HG03103 (cell line): ENCODE measurements at regions not wholly inside any gene's neighbourhood (a gene's known extent, or its start where the extent isn't known, plus 50 kb on each side); places are given as distances from the start of the nearest gene placed in this dataset.
"Not testable (repeated sequence)": the region's sequence is repeated elsewhere in the genome, so short reads cannot be mapped to it uniquely, and the experiment has no call there.

Source experiments
- ATAC-seq: cut with Tn5 transposase; IDR thresholded peaks from one replicate; pipeline ENCODE4 v1.9.1; 2021; ENCODE audit warnings: low read depth; ENCODE audit not compliant: unreplicated experiment

GRCh38 chrX:3902222-3902621 is 188.8 kb upstream of the PRKX start:
- ATAC-seq, result not testable (repeated sequence)

GRCh38 chrX:3896755-3897154 is 183.3 kb upstream of the PRKX start:
- ATAC-seq, result not testable (repeated sequence)

- ATAC-seq, result not testable (repeated sequence)
These were observed 169.1 kb upstream of the PRKX start for GRCh38 chrX:3882553-3882920.

GRCh38 chrX:3881898-3882552 is 168.6 kb upstream of the PRKX start:
- ATAC-seq, result peak; percentile 93

GRCh38 chrX:3881255-3881895 is 167.9 kb upstream of the PRKX start:
- not testable (repeated sequence) for ATAC-seq

GRCh38 chrX:3876393-3876792 is 162.9 kb upstream of the PRKX start:
- not testable (repeated sequence) for ATAC-seq

- not testable (repeated sequence) for ATAC-seq
These were observed 162.2 kb upstream of the PRKX start for GRCh38 chrX:3875638-3876037.

GRCh38 chrX:3872226-3872879 is 158.9 kb upstream of the PRKX start:
- not testable (repeated sequence) for ATAC-seq

GRCh38 chrX:3867067-3867831 is 153.8 kb upstream of the PRKX start:
- ATAC-seq, result not testable (repeated sequence)

- ATAC-seq, result not testable (repeated sequence)
These were observed 144.9 kb upstream of the PRKX start for GRCh38 chrX:3858332-3858731.

- peak; percentile 86 for ATAC-seq
These were observed 130.2 kb upstream of the PRKX start for GRCh38 chrX:3843522-3844145.

- peak; percentile 63 for ATAC-seq
These were observed 129.5 kb upstream of the PRKX start for GRCh38 chrX:3842822-3843521.

GRCh38 chrX:3838754-3839153 is 125.3 kb upstream of the PRKX start:
- ATAC-seq, result not testable (repeated sequence)

GRCh38 chrX:3837958-3838643 is 124.7 kb upstream of the PRKX start:
- not testable (repeated sequence) for ATAC-seq

GRCh38 chrX:3837211-3837610 is 123.8 kb upstream of the PRKX start:
- ATAC-seq, result not testable (repeated sequence)

GRCh38 chrX:3833761-3834542 is 120.5 kb upstream of the PRKX start:
- ATAC-seq, result not testable (repeated sequence)

GRCh38 chrX:3830020-3830419 is 116.6 kb upstream of the PRKX start:
- ATAC-seq, result not testable (repeated sequence)

- not testable (repeated sequence) for ATAC-seq
These were observed 115.6 kb upstream of the PRKX start for GRCh38 chrX:3829041-3829531.
